Right hindlimb (tissue), 1 donor: ENCODE measurements at regions not wholly inside any gene's neighbourhood (a gene's known extent, or its start where the extent isn't known, plus 50 kb on each side); places are given as distances from the start of the nearest gene placed in this dataset.
"Not testable (repeated sequence)": the region's sequence is repeated elsewhere in the genome, so short reads cannot be mapped to it uniquely, and the experiment has no call there.

ENCODE experiments used
- DNase-seq: peaks from one replicate; pipeline ENCODE4 v3.0.0-alpha.2; 2018

DNA sequence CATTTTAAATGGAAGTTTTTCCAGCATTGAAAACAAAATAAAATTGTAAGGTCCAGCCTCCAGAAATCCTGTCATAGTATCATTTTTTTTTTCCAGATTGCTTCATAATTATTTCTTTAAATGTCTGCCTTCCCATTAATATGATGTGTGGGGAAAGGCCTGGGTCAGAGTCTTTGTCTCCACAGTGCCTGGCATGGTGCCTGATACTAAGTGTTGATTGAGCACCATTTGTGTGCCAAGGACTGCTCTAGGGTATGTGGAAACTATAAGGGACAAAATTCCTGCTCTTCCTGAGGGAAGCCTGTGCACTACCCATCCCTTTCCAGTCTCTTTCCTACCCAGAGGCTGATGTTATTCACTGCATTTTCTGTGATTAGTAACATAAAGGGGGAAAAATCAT lies 53.1 kb upstream of the BEND4 start:
- no peak for DNase-seq

DNA sequence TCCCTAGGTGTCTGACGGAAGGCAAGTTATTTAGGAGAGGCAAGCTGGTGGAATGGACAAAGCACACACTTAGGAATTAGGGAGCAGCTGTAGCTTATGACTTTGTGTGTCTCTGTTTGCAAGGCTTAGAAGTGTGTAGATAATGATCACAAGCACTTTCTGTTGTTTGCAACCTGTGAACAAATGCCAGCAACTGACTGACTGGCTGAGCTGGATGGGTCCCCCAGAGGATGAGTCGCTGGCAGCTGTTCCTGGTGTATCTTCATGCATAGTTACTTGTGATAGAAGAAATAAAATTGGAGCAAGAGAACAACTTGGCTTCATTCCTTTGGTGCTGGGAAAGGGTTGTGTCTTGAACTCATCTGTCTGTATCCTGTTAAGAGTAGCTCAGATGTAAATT lies 64.2 kb upstream of the BEND4 start:
- DNase-seq, result peak; percentile 33

DNA sequence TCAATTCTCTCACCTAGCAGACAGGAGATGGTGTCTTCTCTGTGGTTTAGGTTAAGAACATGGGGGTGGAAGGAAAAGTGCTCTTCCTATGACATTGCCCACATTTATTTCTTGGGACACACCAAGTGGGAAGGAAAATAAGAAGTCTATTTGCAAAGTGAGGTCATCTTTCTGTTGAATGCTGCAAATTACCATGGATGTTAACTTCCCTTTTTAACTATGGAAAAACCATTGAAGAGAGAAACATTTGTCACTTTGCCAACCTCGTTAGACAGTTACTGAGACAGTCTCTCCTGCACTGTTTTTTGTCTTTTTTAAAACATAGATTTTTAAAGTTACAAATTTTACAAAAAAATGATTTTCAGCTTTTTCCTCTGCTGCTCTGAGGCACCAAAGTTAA lies 72.8 kb upstream of the BEND4 start:
- DNase-seq, result no peak

DNA sequence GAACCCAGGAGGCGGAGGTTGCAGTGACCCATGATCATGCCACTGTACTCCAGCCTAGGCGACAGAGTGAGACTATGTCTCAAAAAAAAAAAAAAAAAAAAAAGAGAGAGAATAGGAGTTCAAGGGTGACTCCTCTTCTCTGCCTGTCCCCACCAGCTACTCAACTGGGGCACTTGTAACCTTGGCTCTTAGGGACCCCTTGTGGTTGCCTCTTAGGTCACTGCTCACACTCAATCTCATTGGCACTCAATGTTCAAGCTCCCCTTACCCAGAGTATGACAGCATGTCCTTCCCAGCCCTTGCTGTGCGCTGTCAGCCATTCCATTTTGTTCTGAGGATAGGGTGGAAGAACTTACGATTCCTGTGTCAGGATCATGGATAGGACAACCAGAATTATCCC lies 82.4 kb upstream of the BEND4 start:
- no peak for DNase-seq

DNA sequence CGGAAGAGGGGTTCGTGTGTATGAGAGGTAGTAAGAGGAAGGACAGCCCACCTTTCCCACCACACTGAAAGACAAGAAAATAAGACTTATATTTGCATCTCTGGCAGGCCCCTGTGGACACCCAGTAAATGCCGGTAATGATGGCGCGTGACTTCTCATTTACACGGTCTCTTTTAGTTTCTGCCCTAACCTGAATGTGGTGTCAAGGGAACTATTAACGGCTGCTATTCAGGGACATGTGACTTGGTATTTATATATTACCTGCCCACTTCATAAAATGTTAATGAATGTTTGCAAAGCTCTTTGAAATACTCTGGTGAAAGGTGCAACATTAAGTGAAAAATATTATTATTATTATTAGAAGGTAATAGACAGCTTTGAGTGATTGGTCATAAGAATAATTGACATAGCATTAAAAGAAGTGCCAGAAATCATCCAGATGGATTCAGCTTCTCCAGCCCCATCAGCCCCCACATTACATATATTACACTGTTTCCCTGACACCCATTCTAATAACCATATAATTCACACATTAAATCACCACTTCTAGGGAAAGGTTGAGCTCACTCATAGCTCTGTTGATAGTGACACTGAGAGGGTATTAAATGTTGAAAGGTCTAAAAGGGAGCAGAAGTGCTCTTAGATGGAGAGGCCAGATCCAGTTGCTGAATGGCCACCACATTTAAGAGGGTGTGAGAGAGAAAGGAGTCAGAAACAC lies 83.0 kb upstream of the BEND4 start:
- no peak for DNase-seq

DNA sequence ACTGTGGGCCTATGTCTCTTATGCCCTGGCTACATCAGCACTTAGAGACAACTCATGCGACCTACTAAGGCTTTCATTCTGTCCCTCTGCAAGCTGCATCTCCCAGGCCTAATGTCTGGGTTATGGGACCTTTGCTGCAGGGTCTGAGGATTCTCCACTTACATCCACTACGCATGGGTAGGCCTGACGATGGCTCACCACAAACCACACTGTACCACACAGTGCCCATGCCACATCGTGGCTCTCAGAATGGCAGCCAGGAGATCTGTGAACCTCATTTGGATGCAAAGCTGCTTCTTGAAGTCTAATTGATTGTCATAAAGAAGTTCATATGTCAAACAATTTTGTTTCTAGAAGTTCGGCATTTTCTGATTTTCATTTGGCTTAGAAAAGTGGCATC lies 84.6 kb upstream of the BEND4 start:
- no peak for DNase-seq

DNA sequence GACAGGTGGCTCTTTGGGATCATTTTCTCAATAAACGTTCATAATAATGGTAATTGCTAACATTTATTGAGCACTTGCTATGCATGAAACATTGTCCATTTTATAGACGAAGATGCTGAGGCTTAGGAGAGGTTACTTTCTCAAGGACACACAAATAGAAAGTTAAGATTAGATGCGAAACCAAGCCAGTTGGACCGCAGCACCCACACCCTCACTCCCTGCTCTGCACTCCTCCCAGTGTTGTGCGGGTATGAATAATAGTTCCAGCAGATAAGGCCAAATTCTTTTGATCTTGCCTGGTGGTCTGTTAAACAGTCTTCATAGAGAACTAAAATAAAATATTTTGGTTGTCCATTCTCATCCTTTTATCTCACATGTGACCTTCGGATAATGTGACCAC lies 85.0 kb upstream of the BEND4 start:
- no peak for DNase-seq

DNA sequence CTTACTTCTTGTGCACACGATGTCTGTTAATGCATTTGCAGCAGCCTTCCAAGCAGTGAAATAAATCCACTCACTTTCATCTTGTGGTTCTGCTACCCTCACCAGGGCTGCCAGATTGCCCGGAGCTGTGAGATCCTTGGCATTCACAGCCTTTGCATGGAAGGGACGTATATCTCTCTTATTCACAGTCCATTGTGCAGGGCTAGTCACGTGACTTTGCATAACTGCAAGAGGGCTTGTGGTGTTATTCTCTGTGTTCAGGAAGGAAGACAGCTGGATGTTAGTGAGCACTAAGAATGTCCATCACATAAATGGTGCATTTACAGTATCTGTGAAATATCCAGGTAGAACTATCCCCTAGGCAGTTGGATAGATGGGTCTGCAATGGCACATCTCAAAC lies 96.5 kb upstream of the BEND4 start:
- DNase-seq, result no peak

DNA sequence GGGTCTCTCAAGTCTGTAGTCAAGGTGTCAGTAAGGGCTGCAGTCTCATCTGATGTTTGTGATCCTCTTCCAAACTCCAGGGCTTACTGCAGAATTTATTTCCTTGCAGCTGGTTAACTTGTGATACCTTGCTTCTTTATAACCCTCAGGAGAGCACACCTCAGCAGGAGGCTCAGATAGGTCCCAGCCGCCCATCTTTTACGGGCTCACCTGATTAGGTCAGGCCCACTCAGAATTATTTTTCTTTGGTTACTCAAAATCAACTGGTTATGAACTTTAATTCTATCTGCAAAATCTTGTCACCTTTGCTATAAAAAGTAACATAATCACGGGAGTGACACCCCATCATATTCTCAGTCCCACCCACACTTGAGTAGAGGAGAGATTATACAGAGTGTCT lies 99.9 kb upstream of the BEND4 start:
- DNase-seq, result no peak

DNA sequence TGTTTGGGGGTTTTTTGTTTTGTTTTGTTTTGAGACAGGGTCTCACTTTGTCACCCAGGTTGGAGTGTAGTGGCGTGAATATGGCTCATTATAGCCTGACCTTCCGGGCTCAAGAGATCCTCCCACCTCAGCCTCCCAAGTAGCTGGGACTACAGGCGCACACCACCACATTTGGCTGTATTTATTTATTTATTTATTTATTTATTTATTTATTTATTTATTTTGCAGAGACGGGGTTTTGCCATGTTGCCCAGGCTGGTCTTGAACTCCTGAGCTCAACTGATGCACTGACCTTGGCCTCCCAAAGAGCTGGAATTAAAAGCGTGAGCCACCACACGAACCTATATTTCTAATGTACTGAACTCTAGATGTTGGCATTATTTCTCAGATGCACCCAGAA lies 105.2 kb upstream of the BEND4 start:
- DNase-seq, result not testable (repeated sequence)

DNA sequence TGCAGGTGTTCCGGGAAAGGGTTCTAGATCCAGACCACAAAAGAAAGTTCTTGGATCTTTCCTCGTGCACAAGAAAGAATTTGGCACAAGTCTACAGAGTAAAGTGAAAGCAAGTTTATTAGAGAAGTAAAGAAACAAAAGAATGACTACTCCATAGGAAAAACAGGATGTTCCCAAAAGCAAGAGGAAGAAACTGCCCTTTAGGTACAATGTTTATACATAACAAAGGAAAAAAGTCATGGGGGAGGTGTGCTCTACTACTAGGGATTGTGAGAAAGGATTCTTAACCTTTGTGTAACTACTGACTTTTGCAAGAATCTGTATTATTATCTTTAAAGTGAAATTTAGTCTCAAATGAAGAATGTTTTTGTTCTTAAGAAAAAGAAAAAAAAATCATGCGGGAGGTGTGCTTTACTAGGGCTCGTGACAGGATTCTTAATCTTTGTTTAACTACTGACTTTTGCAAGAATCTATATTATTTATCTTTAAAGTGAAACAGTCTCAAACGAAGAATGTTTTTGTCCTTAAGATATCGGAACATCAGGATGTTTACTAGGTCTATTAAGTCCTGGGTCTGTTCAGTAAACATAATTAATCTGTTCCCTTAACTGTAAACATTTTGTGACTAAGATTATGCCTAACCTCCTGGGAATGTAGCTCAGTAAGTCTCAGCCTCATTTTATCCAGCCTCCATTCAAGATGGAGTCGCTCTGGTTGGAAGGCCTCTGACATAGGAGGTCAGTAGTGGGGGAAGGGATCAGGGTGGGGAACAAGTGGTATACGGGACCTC lies 110.4 kb upstream of the BEND4 start:
- no peak for DNase-seq

DNA sequence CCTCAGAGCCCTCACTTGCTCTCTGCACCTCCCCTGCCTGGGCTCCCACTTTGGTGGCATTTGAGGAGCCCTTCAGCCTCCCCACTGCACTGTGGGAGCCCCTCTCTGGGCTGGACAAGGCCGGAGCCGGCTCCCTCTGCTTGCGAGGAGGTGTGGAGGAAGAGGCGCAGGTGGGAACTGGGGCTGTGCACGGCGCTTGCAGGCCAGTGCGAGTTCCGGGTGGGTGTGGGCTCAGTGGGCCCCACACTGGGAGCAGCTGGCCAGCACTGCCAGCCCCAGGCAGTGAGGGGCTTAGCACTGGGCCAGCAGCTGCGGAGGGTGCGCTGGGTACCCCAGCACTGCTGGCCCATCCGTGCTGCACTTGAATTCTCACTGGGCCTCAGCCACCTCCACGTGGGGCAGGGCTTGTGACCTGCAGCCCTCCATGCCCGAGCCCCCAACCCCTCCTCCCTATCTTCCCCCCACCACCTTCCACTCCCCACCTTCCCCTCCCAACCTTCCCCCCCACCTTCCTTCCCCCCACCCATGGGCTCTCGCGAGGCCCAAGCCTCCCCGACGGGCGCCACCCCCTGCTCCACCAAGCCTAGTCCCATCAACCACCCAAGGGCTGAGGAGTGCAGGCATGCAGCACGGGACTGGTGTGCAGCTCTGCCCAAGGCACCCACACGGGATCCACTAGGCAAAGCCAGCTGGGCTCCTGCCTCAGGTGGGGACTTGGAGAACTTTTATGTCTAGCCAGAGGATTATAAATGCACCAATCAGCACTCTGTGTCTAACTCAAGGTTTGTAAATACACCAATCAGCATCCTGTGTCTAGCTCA lies 113.5 kb upstream of the BEND4 start:
- no peak for DNase-seq

DNA sequence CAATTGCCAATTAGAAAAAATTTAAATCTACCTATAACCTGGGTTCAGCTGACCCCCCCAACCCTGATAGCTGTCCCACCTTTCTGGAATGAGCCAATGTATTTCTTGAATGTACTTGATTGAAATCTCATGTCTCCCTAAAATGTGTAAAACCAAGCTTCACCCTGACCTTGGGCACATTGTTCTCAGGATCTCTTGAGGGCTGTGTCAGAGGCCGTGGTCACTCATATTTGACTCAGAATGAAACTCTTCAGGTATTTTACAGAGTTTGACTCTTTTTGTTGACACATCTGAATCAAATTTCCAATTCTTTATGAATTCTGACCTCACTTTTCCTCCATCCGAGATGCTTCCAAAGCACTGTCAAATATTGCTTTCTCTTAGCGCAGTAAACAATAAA lies 115.3 kb upstream of the BEND4 start:
- DNase-seq, result no peak

DNA sequence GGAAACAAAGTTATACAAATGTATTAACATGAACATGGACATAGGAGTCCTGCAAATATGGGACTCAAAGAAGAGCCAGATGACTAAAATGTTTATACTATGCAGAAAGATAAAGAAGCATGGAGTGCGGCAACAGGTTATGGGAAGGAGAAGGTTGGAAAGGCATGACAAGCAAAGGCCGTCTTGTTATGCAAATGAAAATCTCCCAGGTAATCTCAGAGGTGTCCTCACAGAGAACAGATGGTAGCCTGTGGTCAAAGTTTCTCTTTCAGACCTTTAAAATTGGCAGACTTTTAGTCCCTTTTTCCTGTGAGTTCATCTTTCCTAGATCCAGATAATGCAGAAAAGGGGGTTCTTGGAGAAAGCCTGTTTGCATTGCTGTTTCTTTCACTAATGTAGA lies 116.4 kb upstream of the BEND4 start:
- DNase-seq, result no peak

DNA sequence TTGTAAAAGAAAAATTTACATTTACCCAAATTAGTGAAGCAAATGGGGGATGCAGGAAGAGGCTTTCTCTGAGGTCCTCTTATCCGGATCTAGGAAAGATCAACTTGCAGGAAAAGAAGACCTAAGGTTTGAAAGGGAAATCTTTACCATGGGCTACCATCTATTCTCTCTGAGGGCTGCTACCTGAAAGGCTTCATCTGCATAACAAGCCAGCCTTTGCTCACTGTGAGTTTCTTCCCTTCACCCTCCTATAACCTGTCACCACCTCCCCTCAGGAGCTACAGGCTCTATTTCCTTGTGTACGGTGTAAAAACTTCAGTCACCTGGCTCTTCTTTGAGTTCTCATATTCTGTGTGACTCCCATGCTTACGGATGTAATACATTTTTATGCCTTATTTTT lies 118.6 kb upstream of the BEND4 start:
- DNase-seq, result no peak

DNA sequence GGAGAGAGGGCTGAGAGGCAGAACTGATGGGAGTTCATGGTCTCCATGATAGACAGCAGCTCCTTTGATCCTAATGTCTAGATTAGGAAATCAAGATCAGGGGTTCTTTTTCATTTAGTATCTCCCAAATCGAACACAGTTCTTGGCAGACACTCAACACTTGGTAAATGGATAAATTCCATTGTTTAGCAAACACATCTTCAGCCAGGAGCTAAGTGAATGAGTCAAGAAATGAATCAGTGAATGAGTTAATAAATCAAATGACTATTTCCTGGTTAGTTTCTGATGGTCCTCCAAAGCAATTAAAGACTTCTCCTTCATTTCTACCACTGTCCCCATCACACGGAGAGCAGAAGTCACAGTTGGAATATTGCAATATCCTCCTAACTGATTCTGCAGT lies 120.0 kb upstream of the SHISA3 start:
- DNase-seq, result no peak

DNA sequence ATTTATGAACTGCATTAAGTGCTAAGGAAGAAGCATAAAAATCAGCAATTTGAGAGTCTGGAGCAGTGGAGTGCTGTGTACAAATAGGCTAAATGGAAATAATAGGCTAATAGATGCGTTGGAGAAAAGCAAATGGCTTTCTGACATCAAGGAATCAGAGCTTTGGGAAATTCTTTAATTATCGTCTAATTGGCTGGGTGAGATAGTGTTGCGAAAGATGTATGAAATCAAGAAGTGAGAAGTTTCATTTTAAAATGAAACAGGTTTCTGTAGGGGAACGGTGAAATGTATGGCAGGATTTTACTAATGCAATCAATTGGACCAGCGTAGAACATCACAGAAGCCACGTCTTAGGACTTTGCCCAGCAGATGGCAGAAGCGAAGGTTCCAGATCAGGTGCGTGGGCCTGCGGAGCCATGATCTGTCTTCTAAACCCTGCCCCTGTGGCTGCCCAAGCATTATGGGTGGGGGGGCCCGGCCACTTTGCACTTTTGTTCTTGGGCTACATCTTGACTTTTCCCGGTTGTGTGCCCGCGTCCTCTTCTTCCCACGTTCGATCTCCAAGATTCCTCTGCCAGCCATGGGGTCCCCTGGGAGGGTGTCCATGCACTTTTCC lies 118.5 kb upstream of the SHISA3 start:
- DNase-seq, result no peak

DNA sequence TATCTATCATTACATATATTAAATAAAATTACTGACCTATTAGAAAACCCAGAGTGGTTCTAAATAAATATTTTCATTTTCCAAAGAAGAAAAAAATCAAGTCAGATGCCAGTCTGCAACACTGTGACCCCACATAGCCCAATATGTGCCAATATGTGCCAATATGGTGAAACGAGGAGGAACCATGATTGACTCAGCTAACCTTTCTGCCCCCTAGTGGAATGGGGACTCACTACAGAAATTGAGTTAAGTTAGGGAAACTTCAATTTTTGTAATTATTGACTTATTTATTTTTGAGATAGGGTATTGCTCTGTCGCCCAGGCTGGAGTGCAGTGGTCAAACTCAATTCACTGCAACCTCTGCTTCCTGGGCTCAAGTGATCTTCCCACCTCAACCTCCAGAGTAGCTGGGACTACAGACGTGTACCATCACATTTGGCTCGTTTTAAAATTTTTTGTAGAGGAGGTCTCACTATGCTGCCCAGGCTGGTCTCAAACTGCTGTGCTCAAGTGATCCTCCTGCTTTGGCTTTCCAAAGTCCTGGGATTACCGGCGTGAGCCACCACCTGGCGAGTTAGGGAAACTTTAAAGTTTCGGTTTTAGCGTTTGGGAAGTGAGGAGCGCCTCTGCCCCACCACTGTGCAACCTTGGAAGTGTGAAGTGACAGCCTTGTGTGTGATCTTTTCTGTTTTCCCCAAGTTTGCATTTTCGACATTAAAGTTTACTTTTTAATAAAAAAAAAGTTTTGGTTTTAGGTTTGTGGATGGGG lies 116.8 kb upstream of the SHISA3 start:
- no peak for DNase-seq

DNA sequence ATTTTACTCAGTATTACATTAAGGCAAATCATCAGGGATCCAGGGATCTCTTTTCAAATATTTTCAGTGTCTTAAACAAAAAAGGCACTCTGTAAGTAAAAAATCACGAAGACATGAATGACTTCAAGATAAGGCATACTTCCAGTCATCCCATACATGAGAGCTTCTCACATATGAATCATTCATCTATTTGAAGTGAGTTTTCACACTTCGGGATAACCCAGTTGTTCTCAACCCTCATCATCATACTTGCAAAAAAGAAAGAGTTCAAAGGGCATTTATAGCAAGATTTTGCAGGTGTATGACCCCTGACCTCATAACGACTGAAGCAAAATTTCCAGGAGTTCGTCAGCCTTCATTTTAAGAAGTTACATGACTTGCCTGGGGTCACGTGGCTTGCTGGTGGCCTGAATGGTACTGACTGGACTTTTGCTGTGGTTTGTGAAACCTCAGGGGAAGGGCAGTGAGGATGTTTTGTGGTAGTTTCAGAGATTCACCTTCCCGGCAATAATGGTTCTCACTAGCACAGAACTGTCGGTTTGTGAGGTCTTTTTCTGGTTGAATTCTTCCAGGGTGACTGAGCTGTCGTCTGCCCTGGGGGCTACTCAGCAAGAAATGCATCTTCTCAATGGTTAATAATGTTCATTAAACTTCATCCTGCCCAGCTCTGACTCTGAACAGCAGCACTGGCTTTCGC lies 115.8 kb upstream of the SHISA3 start:
- no peak for DNase-seq

DNA sequence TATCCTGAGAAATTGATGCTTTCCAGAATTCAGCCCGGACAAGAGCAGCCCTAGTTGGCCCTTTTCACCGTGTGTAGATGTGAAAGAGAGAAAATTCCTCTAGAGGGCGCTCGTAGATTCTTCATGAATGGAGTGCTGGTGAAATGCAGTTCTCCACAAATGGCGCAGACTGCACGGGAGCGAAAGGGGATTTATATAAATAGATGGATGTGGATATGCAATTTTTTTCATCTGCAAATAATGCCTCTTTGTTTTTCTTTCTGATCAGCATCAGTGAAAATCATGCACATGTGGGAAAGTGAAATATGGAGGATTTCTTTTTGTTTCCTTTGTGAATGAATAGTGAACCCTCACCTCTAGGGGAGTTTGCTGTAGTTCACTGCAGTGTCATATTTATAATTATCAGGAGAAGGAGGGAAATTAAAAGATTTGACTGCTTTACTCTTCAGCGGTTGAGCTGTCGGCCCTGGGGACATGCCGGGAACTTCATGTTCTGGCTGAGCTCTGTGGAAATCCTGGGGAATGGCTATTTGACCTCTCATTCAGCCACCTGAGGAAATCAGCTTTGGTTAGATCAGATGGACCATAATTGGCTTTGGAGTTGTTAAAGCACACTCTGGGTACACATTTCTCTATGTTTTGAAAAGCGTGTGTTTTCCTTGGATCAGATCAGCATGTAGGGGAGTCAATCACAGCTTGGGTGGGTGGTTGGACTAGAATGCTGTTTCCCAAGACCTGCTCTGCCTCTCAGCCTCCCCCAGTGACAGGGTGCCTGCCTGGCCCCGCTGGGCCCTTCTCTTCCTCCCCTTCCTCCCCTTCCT lies 115.0 kb upstream of the SHISA3 start:
- DNase-seq, result peak; percentile 63

DNA sequence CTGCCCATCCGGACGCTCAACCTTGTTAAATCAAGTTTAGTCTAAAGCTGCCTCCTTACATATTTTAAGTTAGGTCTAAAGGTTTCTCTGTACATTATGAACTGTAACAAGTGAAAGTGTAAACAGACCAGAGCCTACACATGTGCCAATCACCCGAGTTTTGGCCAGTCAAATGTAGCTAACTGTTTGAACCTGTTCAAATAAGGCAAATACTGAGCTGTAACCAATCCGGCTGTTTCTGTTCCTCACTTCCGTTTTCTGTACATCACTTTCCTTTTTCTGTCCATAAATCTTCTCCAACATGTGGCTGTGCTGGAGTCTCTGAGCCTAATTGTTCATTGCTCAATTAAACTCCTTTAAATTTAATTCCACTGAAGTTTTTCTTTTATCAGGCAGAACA lies 113.3 kb upstream of the SHISA3 start:
- DNase-seq, result no peak
